Stomach (tissue), 8 donors: ENCODE measurements at regions not wholly inside any gene's neighbourhood (a gene's known extent, or its start where the extent isn't known, plus 50 kb on each side); places are given as distances from the start of the nearest gene placed in this dataset.

Source experiments
- DNase-seq, 2 donors: peaks; one replicate each; pipeline versions ENCODE4 v3.0.0 to v3.0.0-alpha.2; 2013 to 2019
- H3K27ac ChIP-seq, 5 donors: fragments of 200-600 bp in 4 of 5; sonication (generic) in 4 of 5; one replicate each; pipeline ENCODE4 v1.5.1; 2013 to 2019; ENCODE audit warnings: mild to moderate bottlenecking in 1 of 5, moderate library complexity in 1 of 5
- H3K27me3 ChIP-seq, 3 donors: fragments of 200-600 bp; sonication (generic); one replicate each; pipeline ENCODE4 v1.5.1; 2017 to 2019; ENCODE audit warnings: mixed run types in 1 of 3
- H3K36me3 ChIP-seq, 4 donors: fragments of 200-600 bp; sonication (generic); 1 replicate in 3 of 4; 2 replicates in 1 of 4; pipeline ENCODE4 v1.5.1; 2016 to 2019
- H3K4me1 ChIP-seq, 4 donors: fragments of 200-600 bp; sonication (generic); one replicate each; pipeline ENCODE4 v1.5.1; 2016 to 2019
- H3K4me3 ChIP-seq, 4 donors: fragments of 200-600 bp; sonication (generic) in 3 of 4; one replicate each; pipeline ENCODE4 v1.5.1; 2016 to 2019; ENCODE audit warnings: mild to moderate bottlenecking in 1 of 4
- H3K9me3 ChIP-seq, 4 donors: fragments of 200-600 bp; sonication (generic); one replicate each; pipeline ENCODE4 v1.5.1; 2016 to 2019
- EP300 ChIP-seq: sonication (generic); formaldehyde crosslinking; IDR thresholded peaks from one replicate; pipeline ENCODE4 v1.6.1; 2017; ENCODE audit warnings: antibody characterized with exemption
- POLR2A ChIP-seq, 4 donors: fragments of 450-650 bp; IDR thresholded peaks; one replicate each; pipeline ENCODE4 v1.6.1; 2016; ENCODE audit warnings: antibody characterized with exemption in 4 of 4, control low read depth in 2 of 4, mild to moderate bottlenecking in 1 of 4, moderate library complexity in 1 of 4
- POLR2AphosphoS5 ChIP-seq, 3 donors: sonication (generic); formaldehyde crosslinking; IDR thresholded peaks; one replicate each; pipeline ENCODE4 v1.6.1; 2016; ENCODE audit warnings: antibody characterized with exemption in 3 of 3
- WGBS, 5 donors: extraction: QIAGEN DNeasy Blood & Tissue Kit in 3 of 5; methylation state at CpG; one replicate each; pipeline versions ENCODE4 v1.1.5 to v1.1.7; 2013 to 2018; 5-methylcytosine and 5-hydroxymethylcytosine counted together
- intact Hi-C: fragments of 100-400 bp; cut with DNase I; formaldehyde crosslinking; loops from one replicate; pipeline ENCODE4 v1.15.1; 2023; ENCODE audit warnings: low total_unique reads
- TF ChIP-seq, protein P1 (sequence below), 7 experiments: fragments of 450-650 bp in 4 of 7; fragments of 200-600 bp in 3 of 7; sonication (generic) in 3 of 7; IDR thresholded peaks; one replicate each; pipeline ENCODE4 v1.5.1; 2016 to 2019; ENCODE audit warnings: antibody characterized with exemption in 7 of 7, control low read depth in 2 of 7, mild to moderate bottlenecking in 1 of 7
- donor health status: healthy with polysubstance abuse.
- donor health status: Bipolar disorder and iron deficiency.
- donor health status: healthy.

DNA sequence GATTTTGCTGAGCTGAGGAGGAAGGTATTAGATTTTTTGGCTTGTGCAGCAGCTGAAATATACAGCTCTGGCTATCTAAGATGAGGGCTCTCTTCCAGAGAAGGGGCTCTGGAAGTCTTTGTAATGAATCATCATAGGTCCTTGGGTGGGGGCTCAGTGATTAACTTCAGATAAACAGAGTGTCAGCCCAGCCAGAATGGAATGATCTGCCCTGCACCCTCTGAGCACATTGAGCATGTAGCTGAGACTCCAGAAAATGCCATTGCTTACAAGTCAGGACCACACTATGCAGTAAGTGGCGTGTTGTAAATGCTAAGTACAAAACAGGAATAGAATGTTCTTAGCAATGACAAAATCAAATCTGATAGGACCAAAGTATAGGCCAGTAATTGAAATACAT lies 836.0 kb downstream of the PDHA2 start:
- no peaks in the 10 kb centered on the region for H3K36me3 ChIP-seq
- no peaks in the 10 kb centered on the region for H3K9me3 ChIP-seq
- H3K4me3 ChIP-seq, result no peak overlapping the region
- intact Hi-C loops, result no loop called here
- no peak for DNase-seq
- H3K4me1 ChIP-seq, result no peaks in the 10 kb centered on the region
- TF ChIP-seq POLR2AphosphoS5 (IDR thresholded peaks at IDR 0.05), result no peak
- no peak for TF ChIP-seq EP300
- TF ChIP-seq POLR2A (IDR thresholded peaks at IDR 0.05), result no peak
- TF ChIP-seq, protein P1, sequence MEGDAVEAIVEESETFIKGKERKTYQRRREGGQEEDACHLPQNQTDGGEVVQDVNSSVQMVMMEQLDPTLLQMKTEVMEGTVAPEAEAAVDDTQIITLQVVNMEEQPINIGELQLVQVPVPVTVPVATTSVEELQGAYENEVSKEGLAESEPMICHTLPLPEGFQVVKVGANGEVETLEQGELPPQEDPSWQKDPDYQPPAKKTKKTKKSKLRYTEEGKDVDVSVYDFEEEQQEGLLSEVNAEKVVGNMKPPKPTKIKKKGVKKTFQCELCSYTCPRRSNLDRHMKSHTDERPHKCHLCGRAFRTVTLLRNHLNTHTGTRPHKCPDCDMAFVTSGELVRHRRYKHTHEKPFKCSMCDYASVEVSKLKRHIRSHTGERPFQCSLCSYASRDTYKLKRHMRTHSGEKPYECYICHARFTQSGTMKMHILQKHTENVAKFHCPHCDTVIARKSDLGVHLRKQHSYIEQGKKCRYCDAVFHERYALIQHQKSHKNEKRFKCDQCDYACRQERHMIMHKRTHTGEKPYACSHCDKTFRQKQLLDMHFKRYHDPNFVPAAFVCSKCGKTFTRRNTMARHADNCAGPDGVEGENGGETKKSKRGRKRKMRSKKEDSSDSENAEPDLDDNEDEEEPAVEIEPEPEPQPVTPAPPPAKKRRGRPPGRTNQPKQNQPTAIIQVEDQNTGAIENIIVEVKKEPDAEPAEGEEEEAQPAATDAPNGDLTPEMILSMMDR (IDR thresholded peaks at IDR 0.05), result no peak
- no peaks in the 10 kb centered on the region for H3K27me3 ChIP-seq
- no peak overlapping the region for H3K27ac ChIP-seq
- WGBS, 5 donors, result 60 to 81% (median 78%) methylated on average over 1 of the region's 1 CpG

DNA sequence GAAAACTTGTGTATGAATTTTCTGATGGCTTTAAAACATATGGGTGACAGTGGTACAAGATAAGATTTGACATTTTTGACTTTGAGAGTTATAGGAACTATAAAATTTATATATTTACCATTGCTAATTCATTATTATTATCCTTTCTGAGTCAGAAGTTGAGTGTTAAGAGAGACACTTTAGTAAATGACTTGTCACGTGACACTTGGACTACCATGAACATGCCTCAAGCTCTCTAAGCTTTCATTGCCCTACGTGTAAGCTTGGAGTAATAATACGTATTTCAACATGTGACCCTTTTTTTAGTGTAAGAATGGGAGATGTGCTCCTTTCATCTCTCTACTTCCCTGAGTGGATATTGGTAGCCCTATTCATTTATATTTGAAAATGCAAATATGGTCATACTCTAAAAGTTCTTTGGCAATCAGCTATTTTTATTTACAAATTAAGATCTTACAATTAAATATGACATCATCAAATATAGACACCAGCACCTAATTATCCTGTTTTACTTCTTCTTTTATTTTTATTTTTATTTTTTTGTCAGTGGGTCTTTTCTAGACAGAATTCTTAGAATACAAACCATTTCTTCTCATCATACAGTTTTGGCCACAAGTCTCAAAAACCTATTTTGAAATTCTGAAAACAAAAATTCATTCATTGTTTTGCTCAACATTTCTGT lies 837.0 kb downstream of the PDHA2 start:
- DNase-seq, result no peak
- Histone ChIP-seq H3K4me1 (no peaks in the 10 kb centered on the region), H3K36me3 (no peaks in the 10 kb centered on the region), H3K4me3 (no peak overlapping the region), H3K9me3 (no peaks in the 10 kb centered on the region), H3K27ac (no peak overlapping the region), H3K27me3 (no peaks in the 10 kb centered on the region)
- WGBS, 5 donors, result 86 to 92% (median 86%) methylated on average over 3 of the region's 3 CpGs
- TF ChIP-seq EP300 (no peak), POLR2A (IDR thresholded peaks at IDR 0.05) (no peak), POLR2AphosphoS5 (IDR thresholded peaks at IDR 0.05) (no peak)
- TF ChIP-seq, protein P1 (IDR thresholded peaks at IDR 0.05), result no peak
- intact Hi-C loops, result no loop called here

DNA sequence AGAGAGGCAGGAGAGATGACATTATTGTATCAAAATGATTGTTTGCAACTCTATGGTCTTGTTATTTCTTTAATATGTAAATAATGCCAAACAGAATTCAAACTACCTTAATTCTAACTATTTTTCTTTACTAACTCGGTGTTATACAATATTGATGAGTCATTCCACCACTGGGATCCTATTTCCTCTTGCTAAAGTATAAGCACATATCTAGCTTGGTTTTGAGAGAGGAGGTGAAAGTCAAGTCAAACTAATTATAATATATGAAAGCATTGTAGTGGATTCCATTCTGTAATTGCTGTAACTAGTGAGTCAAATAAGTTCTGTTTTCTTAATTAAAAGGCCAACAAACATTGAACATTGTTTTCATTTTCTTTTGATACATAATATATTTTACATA lies 837.6 kb downstream of the PDHA2 start:
- no peak for DNase-seq
- Histone ChIP-seq H3K4me3 (no peak overlapping the region), H3K4me1 (no peaks in the 10 kb centered on the region), H3K36me3 (no peaks in the 10 kb centered on the region), H3K27me3 (no peaks in the 10 kb centered on the region), H3K9me3 (no peaks in the 10 kb centered on the region), H3K27ac (no peak overlapping the region)
- intact Hi-C loops, result no loop called here
- TF ChIP-seq POLR2A (IDR thresholded peaks at IDR 0.05) (no peak), POLR2AphosphoS5 (IDR thresholded peaks at IDR 0.05) (no peak), EP300 (no peak)
- TF ChIP-seq, protein P1 (IDR thresholded peaks at IDR 0.05), result no peak
- 36 to 53% (median 45%) methylated on average over 1 of the region's 1 CpG for WGBS, 5 donors

DNA sequence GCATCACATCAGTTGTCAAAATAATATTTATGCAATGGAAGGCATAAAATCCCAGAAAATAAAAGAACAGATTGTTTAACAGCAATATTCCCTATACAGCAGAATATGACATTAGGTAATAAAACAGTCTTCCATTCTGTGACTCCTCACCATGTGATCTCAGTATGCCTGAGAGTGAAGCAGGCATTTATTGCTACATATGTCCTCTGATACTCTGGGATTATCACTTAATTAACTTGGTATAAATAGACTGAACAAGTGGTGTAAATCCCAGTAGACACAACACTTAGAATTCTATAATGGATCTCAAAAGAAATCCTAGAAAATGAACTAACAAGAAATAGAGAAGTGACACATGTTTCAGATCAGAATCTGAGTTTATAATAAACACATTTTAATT lies 841.3 kb downstream of the PDHA2 start:
- Histone ChIP-seq H3K4me3 (no peak overlapping the region), H3K36me3 (no peaks in the 10 kb centered on the region), H3K9me3 (no peaks in the 10 kb centered on the region), H3K27me3 (no peaks in the 10 kb centered on the region), H3K27ac (no peak overlapping the region), H3K4me1 (no peaks in the 10 kb centered on the region)
- TF ChIP-seq POLR2AphosphoS5 (IDR thresholded peaks at IDR 0.05) (no peak), EP300 (no peak), POLR2A (IDR thresholded peaks at IDR 0.05) (no peak)
- TF ChIP-seq, protein P1 (IDR thresholded peaks at IDR 0.05), result no peak
- no peak for DNase-seq
- intact Hi-C loops, result no loop called here
